Keratinocyte (primary cell): ENCODE measurements at regions not wholly inside any gene's neighbourhood (a gene's known extent, or its start where the extent isn't known, plus 50 kb on each side); places are given as distances from the start of the nearest gene placed in this dataset.

ENCODE experiments used
- CTCF ChIP-seq, 3 experiments: IDR thresholded peaks in 1 of 3; conservative IDR thresholded peaks in 1 of 3; optimal IDR thresholded peaks in 1 of 3; 2 replicates in 2 of 3; 3 replicates in 1 of 3; pipeline versions ENCODE3 to v1.5.1; 2011; ENCODE audit warnings: low read length in 3 of 3, mild to moderate bottlenecking in 3 of 3, moderate library complexity in 2 of 3, control low read depth in 1 of 3, inconsistent platforms in 1 of 3; ENCODE audit not compliant: insufficient read depth in 2 of 3; ENCODE audit errors: extremely low read depth in 1 of 3
- EZH2 ChIP-seq: IDR thresholded peaks from one replicate; pipeline ENCODE4 v1.6.1; 2012; ENCODE audit warnings: inconsistent platforms, mild to moderate bottlenecking, low read length, moderate library complexity

GRCh38 chr3:64318668-64319271, 93.5 kb upstream of the PRICKLE2 start:
- TF ChIP-seq CTCF (optimal IDR thresholded peaks at IDR 0.05 in 1 of 3, IDR thresholded peaks at IDR 0.05 in 1 of 3, conservative IDR thresholded peaks at IDR 0.05 in 1 of 3; ENCODE audit: extremely low read depth in 1 of 3, insufficient read depth in 2 of 3, low read length in 3 of 3) (no peak), EZH2 (no peak)
